SK-N-MC (cell line): ENCODE measurements at regions not wholly inside any gene's neighbourhood (a gene's known extent, or its start where the extent isn't known, plus 50 kb on each side); places are given as distances from the start of the nearest gene placed in this dataset.

Source experiments
- DNase-seq: peaks from one replicate; pipeline ENCODE4 v3.0.0-alpha.2; 2011; ENCODE audit warnings: low read depth, low spot score
- H3K27ac ChIP-seq: fragments of 200-600 bp; sonication (generic); 2 replicates; pipeline ENCODE4 v1.5.1; 2016; ENCODE audit warnings: mixed run types
- H3K36me3 ChIP-seq: fragments of 200-600 bp; sonication (generic); 2 replicates; pipeline ENCODE4 v1.6.1; 2017; ENCODE audit warnings: antibody characterized with exemption, low read length, mixed read lengths; ENCODE audit not compliant: insufficient read depth
- H3K4me3 ChIP-seq: fragments of 200-600 bp; sonication (generic); 2 replicates; pipeline ENCODE4 v1.5.1; 2016
- H3K9ac ChIP-seq: fragments of 200-600 bp; sonication (generic); 2 replicates; pipeline ENCODE4 v1.8.0; 2017; ENCODE audit warnings: mixed run types, mixed read lengths; ENCODE audit not compliant: insufficient read length
- H3K9me3 ChIP-seq: fragments of 200-600 bp; sonication (generic); 2 replicates; pipeline ENCODE4 v1.6.1; 2017; ENCODE audit warnings: low read depth, mild to moderate bottlenecking, antibody characterized with exemption, low read length, moderate library complexity, mixed read lengths
- EZH2 ChIP-seq: fragments of 200-600 bp; sonication (generic); IDR thresholded peaks from one replicate; pipeline ENCODE4 v1.6.1; 2017; ENCODE audit warnings: antibody characterized with exemption
- FOXP2 ChIP-seq: optimal IDR thresholded peaks from 2 replicates; pipeline ENCODE3; 2011; ENCODE audit warnings: mild to moderate bottlenecking, moderate library complexity; ENCODE audit not compliant: insufficient read depth; ENCODE audit errors: extremely low read length, control extremely low read depth
- POLR2AphosphoS5 ChIP-seq: IDR thresholded peaks from 2 replicates; pipeline ENCODE4 v1.6.1; 2012; ENCODE audit warnings: mild to moderate bottlenecking, low read depth, low read length, borderline replicate concordance

DNA sequence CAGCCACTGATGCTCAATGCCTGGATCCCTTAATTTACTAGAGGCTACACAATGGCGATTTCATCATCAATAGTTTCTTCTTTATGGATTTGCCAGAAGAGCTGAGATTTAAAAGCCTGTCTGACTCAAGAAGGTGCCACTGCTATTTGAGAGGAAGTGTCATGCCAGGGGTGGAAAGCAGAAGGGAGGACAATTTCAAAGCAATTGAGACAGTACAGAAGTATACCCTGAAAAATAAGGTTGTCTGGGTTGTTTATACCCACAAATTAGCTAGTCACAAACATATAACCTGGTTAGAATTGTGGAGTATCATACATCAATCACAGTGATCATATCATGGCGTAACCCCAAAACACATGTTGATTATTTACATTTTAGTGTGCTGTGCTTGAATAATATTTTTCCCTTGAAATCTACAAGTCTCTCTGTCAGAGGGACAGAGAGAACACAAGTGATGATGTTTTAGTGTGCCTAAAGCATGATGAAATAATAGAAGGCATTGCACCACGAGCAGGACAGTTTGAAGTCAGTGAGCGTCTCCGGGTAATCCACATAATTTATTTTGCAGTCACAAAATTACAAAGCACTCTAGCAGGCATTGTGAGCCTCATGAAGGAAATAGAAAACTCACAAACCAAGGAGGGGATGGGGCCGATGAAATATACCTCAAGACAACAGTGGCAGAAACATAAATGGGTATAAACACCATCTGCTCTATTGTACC lies 312.2 kb upstream of the SPRED2 start:
- TF ChIP-seq EZH2, result no peak
- no peak for TF ChIP-seq POLR2AphosphoS5
- TF ChIP-seq FOXP2, result no peak
- no peak for DNase-seq
- peak overlapping the region; percentile 100 for H3K27ac ChIP-seq

GRCh38 chr2:65742977-65743376 lies 310.6 kb upstream of the SPRED2 start:
- H3K4me3 ChIP-seq, result no peak overlapping the region
- no peak overlapping the region for H3K27ac ChIP-seq
- TF ChIP-seq FOXP2, result no peak
- TF ChIP-seq EZH2, result no peak
- TF ChIP-seq POLR2AphosphoS5, result no peak
- no peak overlapping the region for H3K9ac ChIP-seq
- no peaks in the 10 kb centered on the region for H3K9me3 ChIP-seq
- DNase-seq, result no peak
- no peaks in the 10 kb centered on the region for H3K36me3 ChIP-seq

More for the DNA sequence above, 312.2 kb upstream of the SPRED2 start:
- H3K4me3 ChIP-seq, result no peak overlapping the region
- no peaks in the 10 kb centered on the region for H3K36me3 ChIP-seq
- H3K9me3 ChIP-seq, result no peaks in the 10 kb centered on the region
- H3K9ac ChIP-seq, result peak overlapping the region; percentile 37

- Histone ChIP-seq H3K36me3 (no peaks in the 10 kb centered on the region), H3K27ac (peak overlapping the region; percentile 22; the same call in 1 of the 2 replicates), H3K4me3 (no peak overlapping the region), H3K9ac (no peak overlapping the region), H3K9me3 (no peaks in the 10 kb centered on the region)
- TF ChIP-seq POLR2AphosphoS5 (no peak), EZH2 (no peak)
- DNase-seq, result no peak
These were observed 307.5 kb upstream of the SPRED2 start for GRCh38 chr2:65739927-65740326.

GRCh38 chr2:65737452-65738011 lies 305.1 kb upstream of the SPRED2 start:
- TF ChIP-seq FOXP2 (no peak), POLR2AphosphoS5 (no peak), EZH2 (no peak)
- no peak for DNase-seq
- no peak overlapping the region for H3K27ac ChIP-seq
- no peak overlapping the region for H3K9ac ChIP-seq
- no peaks in the 10 kb centered on the region for H3K36me3 ChIP-seq
- H3K4me3 ChIP-seq, result no peak overlapping the region
- no peaks in the 10 kb centered on the region for H3K9me3 ChIP-seq

GRCh38 chr2:65731476-65731875 lies 299.1 kb upstream of the SPRED2 start:
- H3K27ac ChIP-seq, result no peak overlapping the region
- H3K9me3 ChIP-seq, result 0 out of 2 replicates have a peak, but pooled peaks cover 6% of the 10 kb centered on the region
- TF ChIP-seq POLR2AphosphoS5, result no peak
- TF ChIP-seq EZH2, result no peak
- TF ChIP-seq FOXP2, result no peak

GRCh38 chr2:65730186-65730585 lies 297.8 kb upstream of the SPRED2 start:
- no peak overlapping the region for H3K4me3 ChIP-seq
- DNase-seq, result no peak
- TF ChIP-seq EZH2 (no peak), FOXP2 (no peak), POLR2AphosphoS5 (no peak)
- H3K9me3 ChIP-seq, result 0 out of 2 replicates have a peak, but pooled peaks cover 6% of the 10 kb centered on the region
- H3K36me3 ChIP-seq, result no peaks in the 10 kb centered on the region
- no peak overlapping the region for H3K27ac ChIP-seq
- H3K9ac ChIP-seq, result no peak overlapping the region

More at GRCh38 chr2:65731476-65731875, 299.1 kb upstream of the SPRED2 start:
- Histone ChIP-seq H3K9ac (no peak overlapping the region), H3K4me3 (no peak overlapping the region), H3K36me3 (no peaks in the 10 kb centered on the region)
- DNase-seq, result no peak

DNA sequence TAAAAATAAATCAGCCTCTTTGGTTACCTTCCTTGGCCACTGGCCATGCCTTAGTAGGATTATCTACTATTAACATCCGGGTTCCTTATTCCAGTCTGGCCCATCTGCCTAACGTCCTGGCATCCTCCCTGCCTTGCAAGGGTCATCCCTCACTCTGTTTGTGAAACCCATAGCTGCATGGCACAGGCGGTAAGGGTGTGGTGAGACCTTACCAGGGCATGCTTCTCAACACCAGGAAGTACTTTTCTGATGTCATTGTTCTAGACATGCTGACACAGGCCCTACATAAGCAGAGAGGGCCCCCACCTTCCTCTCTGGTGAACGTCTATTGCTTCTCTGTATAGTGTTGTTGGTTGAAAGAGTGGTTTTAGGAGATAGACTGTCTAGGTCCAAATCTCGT lies 296.8 kb upstream of the SPRED2 start:
- Histone ChIP-seq H3K9ac (no peak overlapping the region), H3K27ac (no peak overlapping the region), H3K9me3 (0 out of 2 replicates have a peak, but pooled peaks cover 6% of the 10 kb centered on the region), H3K36me3 (no peaks in the 10 kb centered on the region), H3K4me3 (no peak overlapping the region)
- DNase-seq, result no peak
- TF ChIP-seq EZH2 (no peak), POLR2AphosphoS5 (no peak), FOXP2 (no peak)

GRCh38 chr2:65728477-65729180 lies 296.2 kb upstream of the SPRED2 start:
- no peaks in the 10 kb centered on the region for H3K36me3 ChIP-seq
- H3K9ac ChIP-seq, result no peak overlapping the region
- no peak for TF ChIP-seq EZH2
- no peak for TF ChIP-seq FOXP2
- TF ChIP-seq POLR2AphosphoS5, result no peak
- H3K27ac ChIP-seq, result no peak overlapping the region
- 0 out of 2 replicates have a peak, but pooled peaks cover 6% of the 10 kb centered on the region for H3K9me3 ChIP-seq
- DNase-seq, result no peak
- H3K4me3 ChIP-seq, result no peak overlapping the region
